ENCODE measurements at regions not wholly inside any gene's neighbourhood (a gene's known extent, or its start where the extent isn't known, plus 50 kb on each side); places are given as distances from the start of the nearest gene placed in this dataset.

DNA sequence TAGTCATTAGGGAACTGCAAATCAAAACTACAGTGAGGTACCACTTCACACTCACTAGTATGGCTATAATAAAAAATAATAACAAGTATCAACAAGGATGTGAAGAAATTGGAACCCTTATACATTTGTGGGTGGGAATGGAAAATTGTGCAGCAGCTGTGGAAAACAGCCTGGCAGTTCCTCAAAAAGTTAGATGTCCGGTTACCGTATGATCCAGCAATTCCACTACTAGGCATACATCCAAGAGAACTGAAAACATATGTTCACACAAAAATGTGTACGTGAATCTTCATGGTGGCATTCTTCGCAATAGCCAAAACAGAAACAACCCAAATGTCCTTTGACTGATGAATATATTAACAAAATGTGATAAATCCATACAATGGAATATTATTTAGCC is 187.9 kb upstream of the LYSMD4 start:
- ATAC-seq (ENCODE audit: poor library complexity) (no peak), DNase-seq (no peak)
- H3K9me3 Mint-ChIP-seq, result no peaks in the 10 kb centered on the region
- no peak overlapping the region for H3K27ac Mint-ChIP-seq
- CTCF ChIA-PET, result no interaction called here
- intact Hi-C loops (cut with DNase I, micrococcal nuclease), result loop anchor here (5.0 to 10.0 kb wide), 8 partner anchors 109 to 1374 kb away; partner anchors contain the start of genes CHSY1 (in 1 of the 2), LRRC28 (in 1 of the 2), MEF2A (in 1 of the 2) and SNRPA1 (in 1 of the 2)
- H3K36me3 Mint-ChIP-seq (ENCODE audit: low read depth), result no peaks in the 10 kb centered on the region
- Histone ChIP-seq H3K4me1 (ENCODE audit: insufficient read depth, low read length) (peaks cover 7% of the 10 kb centered on the region), H3K27ac (ENCODE audit: low read depth in 1 of 2, low read length in 2 of 2) (no peak overlapping the region), H3K4me3 (ENCODE audit: low read length) (no peak overlapping the region), H3K27me3 (ENCODE audit: control insufficient read depth in 1 of 2, insufficient read depth in 2 of 2, low read length in 2 of 2) (peaks cover 15 to 16% of the 10 kb centered on the region in 2 experiments), H3K36me3 (ENCODE audit: insufficient read depth, low read length) (no peaks in the 10 kb centered on the region), H3K9me3 (ENCODE audit: control insufficient read depth in 1 of 2, insufficient read depth in 1 of 2, low read length in 2 of 2) (no peaks in the 10 kb centered on the region)
- POLR2A ChIA-PET, result no interaction called here
- peaks cover 46% of the 10 kb centered on the region for H3K27me3 Mint-ChIP-seq
- TF ChIP-seq, protein P1, sequence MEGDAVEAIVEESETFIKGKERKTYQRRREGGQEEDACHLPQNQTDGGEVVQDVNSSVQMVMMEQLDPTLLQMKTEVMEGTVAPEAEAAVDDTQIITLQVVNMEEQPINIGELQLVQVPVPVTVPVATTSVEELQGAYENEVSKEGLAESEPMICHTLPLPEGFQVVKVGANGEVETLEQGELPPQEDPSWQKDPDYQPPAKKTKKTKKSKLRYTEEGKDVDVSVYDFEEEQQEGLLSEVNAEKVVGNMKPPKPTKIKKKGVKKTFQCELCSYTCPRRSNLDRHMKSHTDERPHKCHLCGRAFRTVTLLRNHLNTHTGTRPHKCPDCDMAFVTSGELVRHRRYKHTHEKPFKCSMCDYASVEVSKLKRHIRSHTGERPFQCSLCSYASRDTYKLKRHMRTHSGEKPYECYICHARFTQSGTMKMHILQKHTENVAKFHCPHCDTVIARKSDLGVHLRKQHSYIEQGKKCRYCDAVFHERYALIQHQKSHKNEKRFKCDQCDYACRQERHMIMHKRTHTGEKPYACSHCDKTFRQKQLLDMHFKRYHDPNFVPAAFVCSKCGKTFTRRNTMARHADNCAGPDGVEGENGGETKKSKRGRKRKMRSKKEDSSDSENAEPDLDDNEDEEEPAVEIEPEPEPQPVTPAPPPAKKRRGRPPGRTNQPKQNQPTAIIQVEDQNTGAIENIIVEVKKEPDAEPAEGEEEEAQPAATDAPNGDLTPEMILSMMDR (IDR thresholded peaks at IDR 0.05), result no peak
- H3K4me1 Mint-ChIP-seq (ENCODE audit: low read depth), result peaks cover 8% of the 10 kb centered on the region
- no peak overlapping the region for H3K4me3 Mint-ChIP-seq

DNA sequence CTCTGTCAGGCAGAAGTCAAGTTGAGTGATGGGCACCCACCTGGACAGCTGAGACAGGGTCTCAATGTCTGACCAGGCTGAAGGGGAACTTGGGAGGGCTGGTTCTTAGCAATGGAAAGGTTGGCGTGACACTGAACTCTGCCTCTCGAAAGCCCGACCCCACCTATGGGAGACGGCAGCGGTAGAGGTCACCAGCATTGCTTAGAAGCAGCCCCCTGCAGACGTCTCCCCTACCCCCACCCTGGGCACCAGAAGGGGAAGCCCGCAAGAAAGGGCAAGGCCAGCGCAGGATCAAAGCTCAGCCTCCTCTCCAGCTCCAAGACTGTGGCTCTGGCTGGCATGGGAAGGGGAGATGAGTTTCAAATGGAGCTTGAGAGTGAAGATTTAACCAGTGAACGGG is 184.8 kb upstream of the LYSMD4 start:
- no peaks in the 10 kb centered on the region for H3K36me3 Mint-ChIP-seq (ENCODE audit: low read depth)
- Histone ChIP-seq H3K4me3 (ENCODE audit: low read length) (no peak overlapping the region), H3K36me3 (ENCODE audit: insufficient read depth, low read length) (no peaks in the 10 kb centered on the region), H3K27ac (ENCODE audit: low read depth in 1 of 2, low read length in 2 of 2) (no peak overlapping the region), H3K9me3 (ENCODE audit: control insufficient read depth in 1 of 2, insufficient read depth in 1 of 2, low read length in 2 of 2) (no peaks in the 10 kb centered on the region), H3K27me3 (ENCODE audit: control insufficient read depth in 1 of 2, insufficient read depth in 2 of 2, low read length in 2 of 2) (peaks cover 15 to 16% of the 10 kb centered on the region in 2 experiments), H3K4me1 (ENCODE audit: insufficient read depth, low read length) (no peaks in the 10 kb centered on the region)
- no peak overlapping the region for H3K4me3 Mint-ChIP-seq
- no peaks in the 10 kb centered on the region for H3K4me1 Mint-ChIP-seq (ENCODE audit: low read depth)
- ChIA-PET CTCF (no interaction called here), POLR2A (no interaction called here)
- TF ChIP-seq, protein P1 (IDR thresholded peaks at IDR 0.05), result no peak
- intact Hi-C loops (cut with DNase I, micrococcal nuclease), result no loop called here
- peak in 1 of 14 experiments; percentile 9 for DNase-seq
- ATAC-seq (ENCODE audit: poor library complexity), result no peak
- peaks cover 39% of the 10 kb centered on the region for H3K27me3 Mint-ChIP-seq
- no peak overlapping the region for H3K27ac Mint-ChIP-seq
- no peaks in the 10 kb centered on the region for H3K9me3 Mint-ChIP-seq

DNA sequence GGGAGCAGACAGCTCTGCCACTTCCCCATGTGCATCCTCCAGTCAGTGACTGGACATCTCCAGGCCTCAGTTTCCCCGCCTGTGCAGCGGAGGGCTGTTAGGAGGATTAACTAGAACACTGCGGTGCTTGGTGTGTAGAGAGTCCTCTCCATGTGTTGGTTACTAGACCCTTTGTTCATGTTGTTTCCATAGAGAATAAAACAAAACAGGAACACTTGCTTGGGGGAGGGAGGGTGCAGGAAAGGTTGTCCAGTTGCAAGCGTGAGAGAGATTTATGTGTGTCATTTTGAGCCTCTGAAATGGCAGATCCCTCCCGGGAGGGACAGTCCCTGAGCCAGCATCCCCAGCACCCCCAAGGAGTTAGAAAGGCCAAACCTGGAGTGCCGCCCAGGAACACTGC is 184.0 kb upstream of the LYSMD4 start:
- Histone ChIP-seq H3K27me3 (ENCODE audit: control insufficient read depth in 1 of 2, insufficient read depth in 2 of 2, low read length in 2 of 2) (peaks cover 15 to 16% of the 10 kb centered on the region in 2 experiments), H3K27ac (ENCODE audit: low read depth in 1 of 2, low read length in 2 of 2) (no peak overlapping the region), H3K36me3 (ENCODE audit: insufficient read depth, low read length) (no peaks in the 10 kb centered on the region), H3K4me3 (ENCODE audit: low read length) (no peak overlapping the region), H3K4me1 (ENCODE audit: insufficient read depth, low read length) (no peaks in the 10 kb centered on the region), H3K9me3 (ENCODE audit: control insufficient read depth in 1 of 2, insufficient read depth in 1 of 2, low read length in 2 of 2) (no peaks in the 10 kb centered on the region)
- H3K4me1 Mint-ChIP-seq (ENCODE audit: low read depth), result no peaks in the 10 kb centered on the region
- no peak for ATAC-seq (ENCODE audit: poor library complexity)
- H3K27ac Mint-ChIP-seq, result no peak overlapping the region
- TF ChIP-seq, protein P1 (IDR thresholded peaks at IDR 0.05), result no peak
- no peaks in the 10 kb centered on the region for H3K9me3 Mint-ChIP-seq
- ChIA-PET POLR2A (no interaction called here), CTCF (no interaction called here)
- H3K36me3 Mint-ChIP-seq (ENCODE audit: low read depth), result no peaks in the 10 kb centered on the region
- intact Hi-C loops (cut with DNase I, micrococcal nuclease), result no loop called here
- no peak overlapping the region for H3K4me3 Mint-ChIP-seq
- peak in 1 of 14 experiments; percentile 33 for DNase-seq
- H3K27me3 Mint-ChIP-seq, result peaks cover 34% of the 10 kb centered on the region
